GM20000 (cell line): ENCODE measurements at regions not wholly inside any gene's neighbourhood (a gene's known extent, or its start where the extent isn't known, plus 50 kb on each side); places are given as distances from the start of the nearest gene placed in this dataset.
A peak's percentile ranks its signal among the peaks of the same experiment; 100 is the strongest.

Source experiments
- DNase-seq: peaks from one replicate; pipeline ENCODE4 v3.0.0; 2012; ENCODE audit warnings: low spot score
- TF ChIP-seq, protein P1 (sequence below): IDR thresholded peaks from 2 replicates; pipeline ENCODE4 v1.5.1; 2012; ENCODE audit warnings: mild to moderate bottlenecking, control low read depth; ENCODE audit errors: extremely low read depth, missing control alignments

DNA sequence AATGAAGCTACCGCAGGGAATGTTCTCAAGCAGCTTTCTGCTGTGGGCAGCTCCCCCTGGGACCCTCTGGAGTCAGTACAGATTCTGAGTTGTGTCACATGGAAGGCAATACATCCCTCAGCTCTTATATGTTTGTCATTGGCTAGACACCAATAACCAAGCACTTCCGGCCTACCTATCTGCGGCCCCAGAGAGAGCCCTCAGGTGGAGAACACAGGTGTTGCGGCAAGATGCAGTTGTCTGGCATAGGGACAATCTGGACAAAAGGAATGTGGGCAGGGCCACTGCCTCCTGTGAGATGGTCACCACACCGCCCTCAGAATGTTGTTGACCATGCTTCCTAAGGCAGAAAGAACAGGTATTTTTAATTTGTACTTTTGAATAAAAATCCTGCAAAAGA is 118.7 kb downstream of the BRMS1L start:
- TF ChIP-seq, protein P1, sequence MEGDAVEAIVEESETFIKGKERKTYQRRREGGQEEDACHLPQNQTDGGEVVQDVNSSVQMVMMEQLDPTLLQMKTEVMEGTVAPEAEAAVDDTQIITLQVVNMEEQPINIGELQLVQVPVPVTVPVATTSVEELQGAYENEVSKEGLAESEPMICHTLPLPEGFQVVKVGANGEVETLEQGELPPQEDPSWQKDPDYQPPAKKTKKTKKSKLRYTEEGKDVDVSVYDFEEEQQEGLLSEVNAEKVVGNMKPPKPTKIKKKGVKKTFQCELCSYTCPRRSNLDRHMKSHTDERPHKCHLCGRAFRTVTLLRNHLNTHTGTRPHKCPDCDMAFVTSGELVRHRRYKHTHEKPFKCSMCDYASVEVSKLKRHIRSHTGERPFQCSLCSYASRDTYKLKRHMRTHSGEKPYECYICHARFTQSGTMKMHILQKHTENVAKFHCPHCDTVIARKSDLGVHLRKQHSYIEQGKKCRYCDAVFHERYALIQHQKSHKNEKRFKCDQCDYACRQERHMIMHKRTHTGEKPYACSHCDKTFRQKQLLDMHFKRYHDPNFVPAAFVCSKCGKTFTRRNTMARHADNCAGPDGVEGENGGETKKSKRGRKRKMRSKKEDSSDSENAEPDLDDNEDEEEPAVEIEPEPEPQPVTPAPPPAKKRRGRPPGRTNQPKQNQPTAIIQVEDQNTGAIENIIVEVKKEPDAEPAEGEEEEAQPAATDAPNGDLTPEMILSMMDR = peak; percentile 17
- peak; percentile 24 for DNase-seq

GRCh38 chr14:35940291-35940690 is 114.2 kb downstream of the BRMS1L start:
- TF ChIP-seq, protein P1 = no peak
- peak; percentile 7 for DNase-seq

DNA sequence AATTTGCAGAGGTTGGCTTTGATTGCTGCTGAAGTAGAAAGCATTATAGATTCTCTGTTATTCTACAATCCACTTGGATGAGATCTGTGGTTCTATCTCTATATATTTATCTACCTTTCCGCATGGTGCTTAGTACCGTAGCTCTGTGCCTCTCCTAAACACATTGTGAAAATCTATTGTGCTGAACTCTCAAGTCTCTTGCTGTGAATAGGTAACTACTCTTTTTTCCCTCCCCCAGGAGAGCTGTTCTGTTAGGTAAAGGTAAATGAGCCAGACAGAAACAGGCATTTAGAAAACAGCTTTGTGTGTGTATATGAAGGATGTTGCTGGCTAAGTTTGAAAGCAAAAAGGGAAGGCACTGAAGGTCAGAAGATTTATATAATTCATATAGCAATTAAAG is 112.6 kb downstream of the BRMS1L start:
- no peak for DNase-seq
- TF ChIP-seq, protein P1 = no peak

DNA sequence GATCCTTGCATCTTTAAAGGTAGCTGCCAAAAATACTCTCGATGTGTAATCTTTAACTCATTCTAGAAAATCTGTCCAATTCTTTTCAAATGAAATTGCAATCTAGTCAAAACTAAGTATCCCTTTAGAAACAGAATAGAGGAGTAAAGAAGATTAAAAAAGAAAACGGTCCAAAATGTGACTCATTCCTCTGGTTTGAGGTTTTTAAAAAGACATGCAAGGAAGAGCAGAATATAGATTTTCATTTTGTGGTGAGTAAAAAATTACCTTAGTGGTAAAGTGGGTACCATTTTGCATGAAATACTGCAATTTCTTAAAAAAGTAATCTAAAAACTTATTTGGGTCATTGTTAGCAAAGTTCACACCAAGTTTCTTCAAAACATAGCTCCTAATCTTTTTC is 108.4 kb downstream of the BRMS1L start:
- TF ChIP-seq, protein P1 = no peak
- no peak for DNase-seq

GRCh38 chr14:35932659-35933159 is 106.6 kb downstream of the BRMS1L start:
- DNase-seq = peak; percentile 20

DNA sequence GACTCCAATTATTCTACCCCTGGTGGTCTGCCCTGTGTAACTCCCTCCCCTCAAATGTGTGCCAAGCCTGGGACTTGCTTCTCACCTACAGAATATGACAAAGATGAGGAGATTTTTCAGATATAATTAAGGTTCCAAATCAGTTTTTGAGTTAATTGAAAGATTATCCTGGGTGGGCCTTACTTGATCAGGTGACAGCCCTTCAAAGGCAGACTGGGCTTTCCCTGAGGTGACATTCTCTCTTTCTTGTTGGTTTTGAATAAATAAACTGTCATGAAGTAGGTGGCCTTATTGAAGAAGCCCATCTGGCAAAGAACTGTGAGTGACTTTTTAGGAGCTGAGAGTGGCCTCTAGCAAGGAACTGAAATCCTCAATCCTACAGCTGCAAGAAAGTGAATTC is 106.0 kb downstream of the BRMS1L start:
- TF ChIP-seq, protein P1 = no peak
- DNase-seq = no peak

More at GRCh38 chr14:35932659-35933159, 106.6 kb downstream of the BRMS1L start:
- TF ChIP-seq, protein P1 = no peak

DNA sequence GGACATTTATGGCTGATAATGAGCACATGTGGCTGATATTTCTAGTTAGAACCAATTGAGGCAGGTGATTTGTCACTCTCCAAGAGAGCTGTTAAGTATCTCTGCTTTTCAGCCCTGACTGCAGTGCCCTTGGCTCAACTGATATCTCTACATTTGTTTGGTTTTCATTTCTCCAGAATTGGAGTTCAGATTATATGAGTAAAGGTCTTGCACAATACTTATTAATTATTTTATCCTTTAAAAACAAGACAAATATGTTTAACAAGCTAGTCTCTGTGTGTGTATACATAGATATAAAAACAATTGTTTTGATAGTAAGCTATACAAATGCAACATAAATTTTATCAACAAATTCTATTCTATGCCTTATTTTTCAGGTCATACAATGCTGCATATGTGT is 105.2 kb downstream of the BRMS1L start:
- no peak for DNase-seq
- TF ChIP-seq, protein P1 = no peak

- TF ChIP-seq, protein P1 = no peak
Observed at GRCh38 chr14:35929186-35929585, 103.0 kb downstream of the BRMS1L start.

More at GRCh38 chr14:35929186-35929585, 103.0 kb downstream of the BRMS1L start:
- no peak for DNase-seq
